Naive thymus-derived CD4-positive, alpha-beta T cell (primary cell): ENCODE measurements at regions not wholly inside any gene's neighbourhood (a gene's known extent, or its start where the extent isn't known, plus 50 kb on each side); places are given as distances from the start of the nearest gene placed in this dataset.

Experiments
- ATAC-seq: fragments of 150-1000 bp; cut with Tn5 transposase; 2 replicates; pipeline ENCODE4 v1.10.0; 2021; ENCODE audit warnings: mild to moderate bottlenecking, moderate library complexity
- CTCF ChIA-PET: fragments of 350-600 bp; sonication (Branson Sonifier 250); formaldehyde crosslinking; loops from one replicate; lab custom pipeline; 2021; ENCODE audit warnings: antibody characterized with exemption; lab: Charles Lee
- POLR2A ChIA-PET: fragments of 350-600 bp; sonication (Branson Sonifier 250); formaldehyde crosslinking; loops from one replicate; lab custom pipeline; 2021; ENCODE audit warnings: antibody characterized with exemption, inconsistent platforms; lab: Charles Lee
- DNase-seq, 9 donors: peaks; one replicate each; pipeline versions ENCODE4 v3.0.0 to v3.0.0-alpha.2; 2020 to 2022; ENCODE audit warnings: mixed read lengths in 1 of 9
- H3K27ac ChIP-seq: one replicate; pipeline ENCODE4 v1.7.0; 2013; ENCODE audit warnings: mild to moderate bottlenecking, low read depth, low read length, moderate library complexity
- H3K27me3 ChIP-seq, 2 donors: one replicate each; pipeline ENCODE4 v1.7.0; 2013; ENCODE audit warnings: low read length in 2 of 2, mild to moderate bottlenecking in 2 of 2, moderate library complexity in 2 of 2; ENCODE audit not compliant: control insufficient read depth in 2 of 2, insufficient read depth in 2 of 2
- H3K36me3 ChIP-seq, 3 experiments: 1 replicate in 2 of 3; 2 replicates in 1 of 3; pipeline ENCODE4 v1.7.0; 2013; ENCODE audit warnings: low read length in 3 of 3, mild to moderate bottlenecking in 3 of 3, moderate library complexity in 1 of 3; ENCODE audit not compliant: insufficient read depth in 3 of 3, control insufficient read depth in 2 of 3
- H3K4me1 ChIP-seq, 2 donors: one replicate each; pipeline ENCODE4 v1.7.0; 2013; ENCODE audit warnings: low read length in 2 of 2, mild to moderate bottlenecking in 2 of 2, moderate library complexity in 1 of 2; ENCODE audit not compliant: control insufficient read depth in 2 of 2, insufficient read depth in 2 of 2
- H3K4me3 ChIP-seq: 2 replicates; pipeline ENCODE4 v1.7.0; 2013; ENCODE audit warnings: mild to moderate bottlenecking, low read length
- H3K9me3 ChIP-seq, 3 experiments: 1 replicate in 2 of 3; 2 replicates in 1 of 3; pipeline ENCODE4 v1.7.0; 2013; ENCODE audit warnings: low read length in 3 of 3; ENCODE audit not compliant: control insufficient read depth in 2 of 3
- H3K27ac Mint-ChIP-seq, 9 donors: one replicate each; pipeline ENCODE4 v1.8.0; 2020 to 2022; ENCODE audit warnings: mixed read lengths in 9 of 9, mild to moderate bottlenecking in 8 of 9, moderate library complexity in 5 of 9, inconsistent platforms in 2 of 9
- H3K27me3 Mint-ChIP-seq, 5 donors: one replicate each; pipeline ENCODE4 v1.8.0; 2021 to 2022; ENCODE audit warnings: mixed read lengths in 5 of 5, mild to moderate bottlenecking in 1 of 5
- H3K36me3 Mint-ChIP-seq, 5 donors: one replicate each; pipeline ENCODE4 v1.8.0; 2020 to 2022; ENCODE audit warnings: mixed read lengths in 5 of 5, mild to moderate bottlenecking in 3 of 5, inconsistent platforms in 1 of 5
- H3K4me1 Mint-ChIP-seq, 7 donors: one replicate each; pipeline ENCODE4 v1.8.0; 2020 to 2022; ENCODE audit warnings: mixed read lengths in 7 of 7, mild to moderate bottlenecking in 3 of 7, inconsistent platforms in 1 of 7
- H3K4me3 Mint-ChIP-seq, 10 donors: one replicate each; pipeline ENCODE4 v1.8.0; 2020 to 2022; ENCODE audit warnings: mild to moderate bottlenecking in 10 of 10, mixed read lengths in 10 of 10, moderate library complexity in 6 of 10, inconsistent platforms in 2 of 10
- H3K9me3 Mint-ChIP-seq, 11 donors: one replicate each; pipeline ENCODE4 v1.8.0; 2020 to 2022; ENCODE audit warnings: mixed read lengths in 11 of 11, mild to moderate bottlenecking in 4 of 11, inconsistent platforms in 1 of 11, moderate library complexity in 1 of 11
- intact Hi-C, 2 donors: fragments of 100-400 bp; cut with micrococcal nuclease; formaldehyde crosslinking; loops; one replicate each; pipeline ENCODE4 v1.15.1; 2023

DNA sequence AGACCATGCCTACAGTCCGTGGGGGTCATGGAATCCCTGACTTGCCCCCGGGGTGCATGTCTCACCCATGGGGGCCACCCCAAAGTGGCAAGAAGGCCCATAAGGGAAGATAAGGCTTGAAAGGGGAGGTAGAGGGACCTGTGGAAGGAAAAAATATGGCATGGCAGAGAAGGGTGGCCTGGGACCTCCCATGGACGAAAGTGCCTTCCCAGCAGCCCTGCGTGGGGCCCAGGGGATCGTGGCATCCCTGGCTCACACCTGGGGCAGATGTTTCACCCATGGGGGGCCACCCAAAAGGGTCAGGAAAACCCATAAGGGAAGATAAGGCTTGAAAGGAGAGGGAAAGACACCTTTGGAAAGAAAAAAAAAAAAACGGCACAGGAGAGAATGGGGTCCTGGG lies 264.6 kb downstream of the ALG10 start:
- peaks cover 7 to 65% (median 36%) of the 10 kb centered on the region in 11 donors for H3K9me3 Mint-ChIP-seq
- Histone ChIP-seq H3K27me3 (no peaks in the 10 kb centered on the region), H3K27ac (no peak overlapping the region), H3K4me1 (no peaks in the 10 kb centered on the region), H3K9me3 (peaks cover 0 to 46% (median 0%) of the 10 kb centered on the region in 3 experiments), H3K36me3 (no peaks in the 10 kb centered on the region), H3K4me3 (no peak overlapping the region)
- DNase-seq = no peak
- H3K27ac Mint-ChIP-seq = no peak overlapping the region
- peaks cover 0 to 6% (median 0%) of the 10 kb centered on the region in 5 donors for H3K27me3 Mint-ChIP-seq
- ATAC-seq = no peak
- intact Hi-C loops = no loop called here
- peaks cover 0 to 2% (median 0%) of the 10 kb centered on the region in 7 donors for H3K4me1 Mint-ChIP-seq
- ChIA-PET POLR2A (no interaction called here), CTCF (no interaction called here)
- peaks cover 0 to 17% (median 0%) of the 10 kb centered on the region in 5 donors for H3K36me3 Mint-ChIP-seq
- H3K4me3 Mint-ChIP-seq = no peak overlapping the region

DNA sequence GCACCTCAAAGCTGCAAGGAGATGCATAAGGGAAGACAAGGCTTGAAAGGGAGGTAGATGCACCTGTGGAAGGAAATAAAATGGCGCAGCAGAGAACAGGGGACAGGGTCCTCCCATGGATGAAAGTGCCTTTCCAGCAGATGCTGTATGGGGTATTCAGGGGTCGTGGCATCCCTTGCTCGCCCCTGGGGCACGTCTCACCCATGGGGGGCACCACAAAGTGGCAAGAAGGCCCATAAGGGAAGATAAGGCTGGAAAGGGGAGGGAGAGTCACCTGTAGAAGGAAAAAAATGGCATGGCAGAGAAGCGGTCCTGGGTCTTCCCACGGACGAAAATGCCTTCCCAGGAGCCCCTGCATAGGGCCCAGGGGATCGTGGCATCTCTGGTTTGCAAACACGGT lies 265.1 kb downstream of the ALG10 start:
- H3K4me1 Mint-ChIP-seq = peaks cover 0 to 2% (median 0%) of the 10 kb centered on the region in 7 donors
- DNase-seq = no peak
- no peak overlapping the region for H3K4me3 Mint-ChIP-seq

DNA sequence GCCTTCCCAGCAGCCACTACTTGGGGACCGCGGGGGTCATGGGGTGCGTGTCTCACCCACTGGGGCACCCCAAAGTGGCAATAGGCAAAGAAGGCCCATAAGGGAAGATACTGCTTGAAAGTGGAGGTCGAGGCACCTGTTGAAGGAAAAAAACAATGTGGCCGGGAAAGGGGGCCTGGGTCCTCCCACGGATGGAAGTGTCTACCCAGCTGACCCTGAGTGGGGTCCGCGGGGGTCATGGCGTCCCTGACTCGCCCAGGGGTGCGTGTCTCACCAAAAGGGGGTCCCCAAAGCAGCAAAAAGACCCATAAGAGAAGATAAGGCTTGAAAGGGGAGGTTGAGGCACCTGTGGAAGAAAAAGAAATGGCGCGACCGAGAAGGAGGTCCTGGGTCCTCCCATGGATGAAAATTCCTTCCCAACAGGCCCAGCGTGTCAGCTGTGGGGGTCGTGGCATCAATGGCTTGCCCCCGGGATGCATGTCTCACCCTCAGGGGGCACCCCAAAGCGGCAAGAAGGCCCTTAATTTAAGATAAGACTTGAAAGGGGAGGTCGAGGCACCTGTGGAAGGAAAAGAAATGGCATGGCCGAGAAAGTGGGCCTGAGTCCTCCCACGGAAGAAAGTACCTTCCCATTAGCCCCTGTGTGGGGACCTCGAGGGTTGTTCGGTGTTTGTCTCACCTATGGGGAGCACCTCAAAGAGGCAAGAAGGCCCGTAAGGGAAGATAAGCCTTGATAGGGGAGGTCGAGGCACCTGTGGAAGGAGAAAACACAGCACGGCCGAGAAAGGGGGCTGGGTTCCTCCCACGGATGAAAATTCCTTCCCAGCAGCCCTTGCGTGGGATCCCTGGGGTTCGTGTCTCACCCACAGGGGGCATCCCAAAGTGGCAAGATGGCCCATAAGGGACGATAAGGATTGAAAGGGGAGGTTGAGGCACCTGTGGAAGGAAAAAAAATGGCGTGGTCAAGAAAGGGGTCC lies 266.0 kb downstream of the ALG10 start:
- CTCF ChIA-PET = no interaction called here
- POLR2A ChIA-PET = no interaction called here
- ATAC-seq (no peak), DNase-seq (no peak)
- H3K27ac ChIP-seq = no peak overlapping the region
- no peak overlapping the region for H3K4me3 Mint-ChIP-seq
- H3K27ac Mint-ChIP-seq = no peak overlapping the region
- peaks cover 0 to 53% (median 0%) of the 10 kb centered on the region in 3 experiments for H3K9me3 ChIP-seq
- H3K36me3 Mint-ChIP-seq = peaks cover 0 to 17% (median 0%) of the 10 kb centered on the region in 5 donors
- peaks cover 0 to 6% (median 0%) of the 10 kb centered on the region in 5 donors for H3K27me3 Mint-ChIP-seq
- H3K27me3 ChIP-seq = no peaks in the 10 kb centered on the region
- H3K9me3 Mint-ChIP-seq = peaks cover 7 to 74% (median 40%) of the 10 kb centered on the region in 11 donors
- H3K4me1 ChIP-seq = no peaks in the 10 kb centered on the region
- H3K4me3 ChIP-seq = no peak overlapping the region
- no peaks in the 10 kb centered on the region for H3K36me3 ChIP-seq
- intact Hi-C loops = no loop called here
- peaks cover 0 to 2% (median 0%) of the 10 kb centered on the region in 7 donors for H3K4me1 Mint-ChIP-seq

More for the DNA sequence above, 265.1 kb downstream of the ALG10 start:
- ATAC-seq = no peak
- Histone ChIP-seq H3K36me3 (no peaks in the 10 kb centered on the region), H3K4me3 (no peak overlapping the region), H3K27ac (no peak overlapping the region), H3K9me3 (peaks cover 0 to 48% (median 0%) of the 10 kb centered on the region in 3 experiments), H3K27me3 (no peaks in the 10 kb centered on the region), H3K4me1 (no peaks in the 10 kb centered on the region)
- peaks cover 7 to 70% (median 36%) of the 10 kb centered on the region in 11 donors for H3K9me3 Mint-ChIP-seq
- H3K27ac Mint-ChIP-seq = no peak overlapping the region
- intact Hi-C loops = no loop called here
- peaks cover 0 to 6% (median 0%) of the 10 kb centered on the region in 5 donors for H3K27me3 Mint-ChIP-seq
- peaks cover 0 to 17% (median 0%) of the 10 kb centered on the region in 5 donors for H3K36me3 Mint-ChIP-seq
- ChIA-PET POLR2A (no interaction called here), CTCF (no interaction called here)

DNA sequence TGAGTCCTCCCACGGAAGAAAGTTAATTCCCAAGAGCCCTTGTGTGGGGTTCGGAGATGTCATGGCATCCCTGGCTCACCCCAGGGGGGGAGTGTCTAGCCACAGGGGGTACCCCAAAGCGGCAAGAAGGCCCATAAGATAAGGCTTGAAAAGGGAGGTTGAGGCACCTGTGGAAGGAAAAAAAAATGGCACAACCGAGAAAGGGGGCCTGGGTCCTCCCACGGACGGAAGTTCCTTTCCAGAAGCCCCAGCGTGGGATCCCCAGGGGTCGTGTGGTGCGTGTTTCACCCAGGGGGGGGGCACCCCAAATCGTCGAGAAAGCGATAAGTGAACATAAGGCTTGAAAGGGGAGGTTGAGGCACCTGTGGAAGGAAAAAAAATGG lies 266.7 kb downstream of the ALG10 start:
- DNase-seq (no peak), ATAC-seq (no peak)
- H3K36me3 Mint-ChIP-seq = peaks cover 0 to 17% (median 0%) of the 10 kb centered on the region in 5 donors
- peaks cover 0 to 53% (median 0%) of the 10 kb centered on the region in 3 experiments for H3K9me3 ChIP-seq
- H3K27me3 ChIP-seq = no peaks in the 10 kb centered on the region
- CTCF ChIA-PET = no interaction called here
- POLR2A ChIA-PET = no interaction called here
- intact Hi-C loops = no loop called here
- H3K9me3 Mint-ChIP-seq = peaks cover 7 to 71% (median 41%) of the 10 kb centered on the region in 11 donors
- H3K4me1 ChIP-seq = no peaks in the 10 kb centered on the region
- peaks cover 0 to 2% (median 0%) of the 10 kb centered on the region in 7 donors for H3K4me1 Mint-ChIP-seq
- H3K27ac ChIP-seq = no peak overlapping the region
- no peak overlapping the region for H3K4me3 ChIP-seq
- no peak overlapping the region for H3K27ac Mint-ChIP-seq
- no peaks in the 10 kb centered on the region for H3K36me3 ChIP-seq
- H3K27me3 Mint-ChIP-seq = peaks cover 0 to 6% (median 0%) of the 10 kb centered on the region in 5 donors
- no peak overlapping the region for H3K4me3 Mint-ChIP-seq

DNA sequence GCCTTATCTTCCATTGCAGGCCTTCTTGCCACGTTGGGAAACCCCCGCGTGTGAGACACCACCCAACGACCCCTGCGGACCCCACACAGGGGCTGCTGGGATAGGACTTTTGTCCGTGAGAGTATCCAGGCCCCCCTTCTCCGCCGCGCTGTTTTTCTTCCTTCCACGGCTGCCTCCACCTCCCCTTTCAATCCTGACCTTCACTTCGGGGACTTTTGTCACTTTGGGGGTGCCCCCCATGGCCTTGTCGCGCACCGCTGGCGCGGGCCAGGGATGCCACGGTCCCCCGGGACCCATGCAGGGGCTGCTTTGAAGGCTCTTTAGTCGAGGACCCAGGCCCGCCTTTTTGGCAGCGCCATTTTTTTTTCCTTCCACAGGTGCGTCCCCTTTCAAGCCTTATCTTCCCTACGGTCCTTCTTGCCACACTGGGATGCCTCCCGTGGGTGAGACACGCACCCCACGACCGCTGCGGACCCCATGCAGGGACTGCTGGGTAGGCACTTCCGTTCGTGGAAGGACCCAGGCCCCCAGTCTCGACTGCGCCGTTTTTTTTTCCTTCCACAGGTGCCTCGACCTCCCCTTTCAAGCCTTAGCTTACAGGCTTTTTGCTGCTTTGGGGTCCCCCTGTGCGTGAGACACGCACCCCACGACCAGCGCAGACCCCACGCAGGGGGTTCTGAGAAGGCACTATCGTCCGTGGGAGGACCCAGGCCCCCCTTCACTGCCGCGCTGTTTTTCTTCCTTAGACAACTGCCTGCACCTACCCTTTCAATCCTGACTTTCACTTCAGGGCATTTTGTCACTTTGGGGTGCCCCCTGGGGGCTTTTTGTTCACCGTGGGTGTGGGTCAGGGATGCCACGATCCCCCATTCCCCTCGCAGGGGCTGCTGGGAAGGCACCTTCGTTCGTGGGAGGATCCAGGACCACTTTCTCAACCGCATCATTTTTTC lies 267.4 kb downstream of the ALG10 start:
- peaks cover 7 to 64% (median 35%) of the 10 kb centered on the region in 11 donors for H3K9me3 Mint-ChIP-seq
- CTCF ChIA-PET = no interaction called here

DNA sequence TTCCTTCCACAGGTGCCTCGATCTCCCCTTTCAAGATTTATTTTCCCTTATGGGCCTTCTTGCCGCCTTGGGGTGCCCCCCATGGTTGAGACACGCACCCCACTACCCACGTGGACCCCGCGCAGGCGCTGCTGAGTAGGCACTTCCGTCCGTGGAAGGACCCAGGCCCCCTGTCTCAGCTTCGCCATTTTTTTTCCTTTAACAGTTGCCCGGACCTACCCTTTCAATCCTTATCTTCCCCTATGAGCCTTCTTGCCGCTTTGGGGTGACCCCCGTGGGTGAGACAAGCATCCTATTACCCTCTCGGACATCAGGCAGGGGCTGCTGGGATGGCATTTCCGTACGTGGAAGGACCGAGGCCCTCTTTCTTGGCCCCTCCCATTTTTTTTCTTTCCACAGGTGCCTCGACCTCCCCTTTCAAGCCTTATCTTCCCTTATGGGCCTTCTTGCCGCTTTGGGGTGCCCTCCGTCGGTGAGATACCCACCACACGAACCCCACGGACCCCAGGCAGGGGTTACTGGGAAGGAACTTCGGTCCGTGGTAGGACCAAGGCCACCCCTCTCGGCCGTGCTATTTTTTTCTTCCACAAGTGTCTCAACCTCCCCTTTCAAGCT lies 268.2 kb downstream of the ALG10 start:
- H3K9me3 ChIP-seq = peaks cover 0 to 55% (median 0%) of the 10 kb centered on the region in 3 experiments
- POLR2A ChIA-PET = no interaction called here
- Mint-ChIP-seq H3K27ac (no peak overlapping the region), H3K36me3 (peaks cover 0 to 22% (median 0%) of the 10 kb centered on the region in 5 donors), H3K9me3 (peaks cover 7 to 64% (median 37%) of the 10 kb centered on the region in 11 donors), H3K4me1 (peaks cover 0 to 2% (median 0%) of the 10 kb centered on the region in 7 donors), H3K4me3 (no peak overlapping the region), H3K27me3 (peaks cover 0 to 15% (median 0%) of the 10 kb centered on the region in 5 donors)
- CTCF ChIA-PET = no interaction called here
- ATAC-seq (no peak), DNase-seq (no peak)
- no peaks in the 10 kb centered on the region for H3K36me3 ChIP-seq
- H3K27ac ChIP-seq = no peak overlapping the region
- H3K27me3 ChIP-seq = no peaks in the 10 kb centered on the region
- H3K4me3 ChIP-seq = no peak overlapping the region
- no peaks in the 10 kb centered on the region for H3K4me1 ChIP-seq
- intact Hi-C loops = no loop called here

More for the DNA sequence above, 267.4 kb downstream of the ALG10 start:
- Mint-ChIP-seq H3K27me3 (peaks cover 0 to 7% (median 0%) of the 10 kb centered on the region in 5 donors), H3K4me1 (peaks cover 0 to 2% (median 0%) of the 10 kb centered on the region in 7 donors), H3K27ac (no peak overlapping the region), H3K4me3 (no peak overlapping the region), H3K36me3 (peaks cover 0 to 17% (median 0%) of the 10 kb centered on the region in 5 donors)
- DNase-seq = no peak
- no peaks in the 10 kb centered on the region for H3K36me3 ChIP-seq
- H3K9me3 ChIP-seq = peaks cover 0 to 54% (median 0%) of the 10 kb centered on the region in 3 experiments
- H3K27me3 ChIP-seq = no peaks in the 10 kb centered on the region
- no peak for ATAC-seq
- no peak overlapping the region for H3K27ac ChIP-seq
- POLR2A ChIA-PET = no interaction called here
- H3K4me1 ChIP-seq = no peaks in the 10 kb centered on the region
- no peak overlapping the region for H3K4me3 ChIP-seq
- intact Hi-C loops = no loop called here
